PC-9 (cell line): ENCODE measurements at regions not wholly inside any gene's neighbourhood (a gene's known extent, or its start where the extent isn't known, plus 50 kb on each side); places are given as distances from the start of the nearest gene placed in this dataset.

Experiments used
- CTCF ChIP-seq: fragments of 200-600 bp; sonication (generic); conservative IDR thresholded peaks from 2 replicates; pipeline ENCODE4 v1.6.1; 2017; ENCODE audit warnings: mixed run types, antibody characterized with exemption, mild to moderate bottlenecking, moderate library complexity
- EZH2 ChIP-seq: fragments of 200-600 bp; sonication (generic); IDR thresholded peaks from 2 replicates; pipeline ENCODE4 v1.8.0; 2017; ENCODE audit warnings: antibody characterized with exemption, low read depth

GRCh38 chr6:153817173-153817572 lies 221.9 kb upstream of the OPRM1 start:
- TF ChIP-seq CTCF = no peak
- no peak for TF ChIP-seq EZH2
